ENCODE measurements at regions not wholly inside any gene's neighbourhood (a gene's known extent, or its start where the extent isn't known, plus 50 kb on each side); places are given as distances from the start of the nearest gene placed in this dataset.
A peak's percentile ranks its signal among the peaks of the same experiment; 100 is the strongest.
"Not testable (repeated sequence)": the region's sequence is repeated elsewhere in the genome, so short reads cannot be mapped to it uniquely, and the experiment has no call there.

GRCh38 chr13:71218960-71219359 lies 648.0 kb downstream of the DACH1 start:
- DNase-seq (ENCODE audit: low read depth in 4 of 4, low spot score in 3 of 4), result no peak

GRCh38 chr13:71217827-71218226 lies 649.2 kb downstream of the DACH1 start:
- no peak for DNase-seq (ENCODE audit: low read depth in 4 of 4, low spot score in 3 of 4)

- DNase-seq (ENCODE audit: low read depth in 4 of 4, low spot score in 3 of 4), result no peak
Measured at GRCh38 chr13:71214821-71215220, 652.2 kb downstream of the DACH1 start.

- no peak for DNase-seq (ENCODE audit: low read depth in 4 of 4, low spot score in 3 of 4)
Measured at GRCh38 chr13:71214357-71214756, 652.6 kb downstream of the DACH1 start.

- no peak for DNase-seq (ENCODE audit: low read depth in 4 of 4, low spot score in 3 of 4)
Measured at GRCh38 chr13:71213252-71213821, 653.7 kb downstream of the DACH1 start.

- DNase-seq (ENCODE audit: low read depth in 4 of 4, low spot score in 3 of 4), result no peak
Measured at GRCh38 chr13:71210861-71211260, 656.1 kb downstream of the DACH1 start.

GRCh38 chr13:71209217-71209616 lies 657.8 kb downstream of the DACH1 start:
- DNase-seq (ENCODE audit: low read depth in 4 of 4, low spot score in 3 of 4), result no peak

GRCh38 chr13:71184583-71184982 lies 682.4 kb downstream of the DACH1 start:
- not testable (repeated sequence) for DNase-seq (ENCODE audit: low read depth in 4 of 4, low spot score in 3 of 4)

- not testable (repeated sequence) for DNase-seq (ENCODE audit: low read depth in 4 of 4, low spot score in 3 of 4)
Measured at GRCh38 chr13:71183352-71183751, 683.7 kb downstream of the DACH1 start.

GRCh38 chr13:71171740-71172139 lies 695.3 kb downstream of the DACH1 start:
- no peak for DNase-seq (ENCODE audit: low read depth in 4 of 4, low spot score in 3 of 4)

GRCh38 chr13:71169180-71169579 lies 697.8 kb downstream of the DACH1 start:
- DNase-seq (ENCODE audit: low read depth in 4 of 4, low spot score in 3 of 4), result peak in 1 of 4 donors; percentile 16

- DNase-seq (ENCODE audit: low read depth in 4 of 4, low spot score in 3 of 4), result no peak
Measured at GRCh38 chr13:71156550-71156949, 710.5 kb downstream of the DACH1 start.

- no peak for DNase-seq (ENCODE audit: low read depth in 4 of 4, low spot score in 3 of 4)
Measured at GRCh38 chr13:71149498-71150363, 717.3 kb downstream of the DACH1 start.

- no peak for DNase-seq (ENCODE audit: low read depth in 4 of 4, low spot score in 3 of 4)
Measured at GRCh38 chr13:71149046-71149445, 718.0 kb downstream of the DACH1 start.

GRCh38 chr13:71148396-71148795 lies 718.6 kb downstream of the DACH1 start:
- DNase-seq (ENCODE audit: low read depth in 4 of 4, low spot score in 3 of 4), result no peak

GRCh38 chr13:71144883-71145282 lies 722.1 kb downstream of the DACH1 start:
- DNase-seq (ENCODE audit: low read depth in 4 of 4, low spot score in 3 of 4), result no peak

- DNase-seq (ENCODE audit: low read depth in 4 of 4, low spot score in 3 of 4), result no peak
Measured at GRCh38 chr13:71137101-71137500, 729.9 kb downstream of the DACH1 start.

GRCh38 chr13:71124230-71124629 lies 742.8 kb downstream of the DACH1 start:
- DNase-seq (ENCODE audit: low read depth in 4 of 4, low spot score in 3 of 4), result no peak

GRCh38 chr13:71118779-71119364 lies 748.1 kb downstream of the DACH1 start:
- no peak for DNase-seq (ENCODE audit: low read depth in 4 of 4, low spot score in 3 of 4)

- DNase-seq (ENCODE audit: low read depth in 4 of 4, low spot score in 3 of 4), result no peak
Measured at GRCh38 chr13:71117920-71118319, 749.1 kb downstream of the DACH1 start.

GRCh38 chr13:71115301-71115700 lies 751.7 kb downstream of the DACH1 start:
- DNase-seq (ENCODE audit: low read depth in 4 of 4, low spot score in 3 of 4), result no peak

- no peak for DNase-seq (ENCODE audit: low read depth in 4 of 4, low spot score in 3 of 4)
Measured at GRCh38 chr13:71096421-71096820, 770.6 kb downstream of the DACH1 start.
